ENCODE measurements at regions not wholly inside any gene's neighbourhood (a gene's known extent, or its start where the extent isn't known, plus 50 kb on each side); places are given as distances from the start of the nearest gene placed in this dataset.
"Not testable (repeated sequence)": the region's sequence is repeated elsewhere in the genome, so short reads cannot be mapped to it uniquely, and the experiment has no call there.

DNA sequence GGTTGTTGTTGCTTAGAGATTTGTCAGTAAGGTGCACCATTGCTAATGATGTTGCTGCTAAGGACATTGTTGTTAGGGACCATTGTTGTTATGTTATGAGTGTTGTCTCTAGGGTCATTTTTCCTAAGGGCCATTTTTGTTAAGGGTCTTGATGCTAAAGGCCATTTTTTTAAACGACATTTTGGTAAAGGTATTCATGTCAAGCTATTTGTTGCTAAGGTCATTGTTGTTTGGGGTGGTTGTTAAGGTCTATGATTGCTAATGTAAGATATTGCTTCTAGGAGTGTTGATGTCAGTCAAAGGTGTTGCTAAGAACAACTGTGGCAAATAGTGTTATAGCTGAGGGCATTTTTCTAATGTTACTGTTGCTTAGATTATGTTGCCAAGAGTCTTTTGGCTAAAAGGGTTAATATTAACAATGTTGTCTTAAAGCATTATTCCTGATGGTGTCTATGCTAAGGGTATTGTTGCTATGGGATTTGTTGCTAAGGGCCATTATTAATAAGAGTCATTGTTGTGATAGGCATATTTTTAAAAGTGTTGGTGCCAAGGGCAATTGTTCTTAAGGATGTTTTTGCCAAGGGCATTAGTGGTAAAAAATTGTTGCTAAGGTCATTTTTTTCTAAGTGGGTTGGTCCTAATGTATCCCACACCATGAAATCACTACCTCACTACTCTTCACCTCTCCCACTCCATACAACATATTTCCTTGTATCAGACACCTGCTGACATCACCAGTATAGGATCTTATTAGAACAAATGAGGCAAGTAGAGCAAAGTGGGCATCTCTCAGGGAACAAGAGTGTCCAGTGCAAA, 56.2 kb downstream of the SPATA31A6 start:
- intact Hi-C loops (cut with DNase I): not testable (repeated sequence)

DNA sequence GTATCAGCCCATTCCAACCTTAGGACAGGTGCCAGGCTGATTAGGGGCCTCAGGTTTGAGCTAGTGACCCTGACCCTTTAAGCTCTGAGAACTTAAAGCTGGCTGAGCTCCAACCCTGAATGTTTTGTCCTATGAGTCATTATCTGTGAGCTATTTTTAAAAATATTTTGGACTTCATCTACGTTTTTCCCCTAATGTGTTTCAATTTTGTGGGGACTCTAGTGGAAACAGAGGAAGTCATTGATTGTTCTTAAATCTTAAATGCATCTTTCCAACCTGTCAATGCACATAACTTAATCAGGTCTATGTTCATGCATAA, 56.8 kb downstream of the SPATA31A6 start:
- intact Hi-C loops (cut with DNase I); DNase-seq: not testable (repeated sequence)

More for the DNA sequence above, 56.2 kb downstream of the SPATA31A6 start:
- DNase-seq: not testable (repeated sequence)

DNA sequence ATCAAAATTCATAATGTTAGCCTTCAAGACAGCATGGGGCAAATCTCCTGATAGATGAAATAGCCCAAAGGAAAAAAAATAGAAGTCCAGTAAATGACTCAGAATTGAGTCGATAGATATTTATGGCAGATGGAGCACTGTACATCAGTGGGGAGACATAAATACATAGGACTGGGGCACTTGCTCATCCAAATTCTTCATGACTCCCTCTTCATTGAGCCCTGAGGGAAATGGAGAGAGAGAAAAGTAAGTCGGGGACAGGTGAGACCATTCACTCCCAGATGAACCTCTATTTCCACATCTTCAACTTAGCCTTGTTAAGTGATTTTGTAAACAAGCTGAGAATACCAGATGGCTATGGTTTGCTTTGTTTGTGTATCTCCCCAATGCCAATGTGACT, 59.8 kb downstream of the SPATA31A6 start:
- DNase-seq; intact Hi-C loops (cut with DNase I): not testable (repeated sequence)

DNA sequence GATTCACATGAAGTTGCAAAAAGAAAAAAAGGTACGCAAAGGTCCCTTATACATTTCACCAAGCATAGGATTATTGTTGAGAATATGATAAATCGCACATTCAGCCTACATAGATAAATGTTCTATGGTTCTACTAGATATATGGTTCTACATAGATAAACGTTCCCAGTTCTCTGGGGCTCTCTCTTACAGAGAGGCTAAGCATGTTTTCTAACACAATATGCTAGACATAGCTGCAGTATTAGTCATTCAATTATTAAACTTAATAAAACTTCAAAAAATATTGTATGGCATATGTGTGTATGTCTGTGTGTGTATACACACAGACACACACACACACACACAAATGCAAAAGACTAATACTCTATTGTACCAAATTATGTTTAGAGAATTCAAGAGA, 60.4 kb downstream of the SPATA31A6 start:
- DNase-seq; intact Hi-C loops (cut with DNase I): not testable (repeated sequence)

DNA sequence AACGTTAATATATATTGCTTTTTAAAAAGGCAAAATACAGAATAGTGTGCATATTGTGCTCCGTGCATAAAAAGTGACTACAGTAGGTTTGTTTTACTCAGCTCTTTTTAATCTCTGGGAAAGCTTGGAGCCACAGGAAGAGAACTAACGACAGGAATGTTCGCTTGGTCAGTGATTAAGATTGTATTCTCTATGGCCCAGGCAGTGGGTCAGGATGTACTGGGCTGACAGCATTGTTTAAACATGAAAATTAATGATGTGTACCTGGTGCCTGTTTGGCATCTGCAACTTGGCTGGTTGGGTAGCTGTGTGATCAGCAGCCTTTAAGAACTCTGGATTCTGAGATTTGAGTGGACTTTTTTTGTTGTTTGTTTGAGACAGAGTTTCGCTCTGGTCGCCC, 85.3 kb downstream of the SPATA31A6 start:
- DNase-seq; intact Hi-C loops (cut with DNase I): not testable (repeated sequence)

DNA sequence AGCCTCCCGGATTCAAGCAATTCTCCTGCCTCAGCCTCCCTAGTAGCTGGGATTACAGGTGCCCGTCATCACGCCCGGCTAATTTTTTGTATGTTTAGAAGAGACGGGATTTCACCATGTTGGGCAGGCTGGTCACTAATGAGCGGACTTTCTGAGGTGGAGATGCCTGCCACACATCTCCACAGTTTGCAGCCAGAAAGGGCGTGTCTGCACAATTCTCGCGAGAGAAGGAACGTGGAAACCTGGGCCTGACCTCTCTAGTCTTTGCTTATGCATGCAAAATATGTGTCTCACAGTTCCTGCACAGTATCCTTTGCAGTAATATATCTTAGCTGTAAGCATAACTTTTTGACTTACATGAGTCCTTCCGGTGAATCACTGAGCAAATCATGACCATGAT, 85.7 kb downstream of the SPATA31A6 start:
- DNase-seq; intact Hi-C loops (cut with DNase I): not testable (repeated sequence)

DNA sequence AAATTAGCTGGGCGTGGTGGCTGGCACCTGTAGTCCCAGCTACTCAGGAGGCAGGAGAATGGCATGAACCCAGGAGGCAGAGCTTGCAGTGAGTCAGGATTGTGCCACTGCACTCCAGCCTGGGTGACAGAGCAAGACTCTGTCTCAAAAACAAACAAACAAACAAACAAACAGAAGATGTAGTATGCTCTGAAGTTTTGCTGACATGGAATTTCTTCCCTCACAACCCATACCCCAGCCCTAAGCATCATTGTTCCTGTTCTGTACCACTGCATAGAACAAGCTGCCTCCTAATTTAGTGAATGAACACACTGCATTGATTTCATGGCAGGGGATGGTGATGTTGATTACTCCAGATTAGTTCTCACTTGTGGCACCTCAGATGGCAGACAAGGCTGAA, 89.7 kb downstream of the SPATA31A6 start:
- intact Hi-C loops (cut with DNase I); DNase-seq: not testable (repeated sequence)

DNA sequence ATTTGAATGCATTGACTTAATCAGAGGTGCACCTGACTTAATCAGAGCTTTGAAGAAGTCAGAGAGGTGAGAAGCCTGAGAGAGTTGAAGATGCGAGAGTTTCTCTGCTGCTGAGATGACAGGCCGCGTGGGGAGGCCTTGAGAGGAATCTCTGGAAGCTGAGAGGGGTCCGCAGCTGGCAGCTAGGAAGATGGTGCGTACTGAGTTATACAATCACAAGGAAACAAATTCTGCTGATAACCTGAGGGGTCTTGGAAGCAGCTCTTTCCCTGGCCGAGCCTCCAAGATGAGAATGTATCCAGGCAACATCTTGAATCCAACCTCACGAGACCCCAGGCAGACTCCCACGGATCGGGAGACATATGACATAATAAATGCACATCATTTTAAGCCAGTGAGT, 91.7 kb downstream of the SPATA31A6 start:
- no peak for DNase-seq

DNA sequence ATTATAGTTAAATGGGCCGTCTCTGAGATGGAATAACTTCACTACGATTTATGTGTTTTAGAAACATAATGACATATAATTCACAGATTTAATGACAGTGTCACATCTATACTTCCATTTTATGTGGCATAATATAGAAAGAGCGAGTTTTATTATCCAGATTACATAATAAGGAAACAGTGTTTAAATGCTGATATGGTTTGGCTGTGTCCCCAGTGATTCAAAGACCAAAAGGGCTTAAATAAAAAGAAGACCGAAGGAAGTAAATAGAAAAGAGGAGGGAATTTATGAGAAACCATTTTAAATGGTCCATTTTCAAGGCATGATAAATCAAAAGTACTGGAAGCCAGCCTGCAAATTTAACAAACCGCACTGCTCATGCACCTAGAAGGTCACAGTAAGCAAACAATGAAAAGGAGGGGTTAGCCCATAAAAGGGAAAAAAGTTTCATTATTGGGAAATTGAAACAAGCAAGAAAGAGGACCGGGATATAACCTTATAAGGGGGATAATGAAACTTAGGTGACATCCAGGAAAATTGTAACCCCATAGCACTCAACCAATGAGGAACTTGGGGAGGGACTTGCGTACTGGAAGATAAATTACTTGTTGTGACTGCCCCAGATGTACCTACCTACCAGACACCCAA, 99.2 kb downstream of the SPATA31A6 start:
- DNase-seq; intact Hi-C loops (cut with DNase I): not testable (repeated sequence)

More for the DNA sequence above, 91.7 kb downstream of the SPATA31A6 start:
- intact Hi-C loops (cut with DNase I): no loop called here

DNA sequence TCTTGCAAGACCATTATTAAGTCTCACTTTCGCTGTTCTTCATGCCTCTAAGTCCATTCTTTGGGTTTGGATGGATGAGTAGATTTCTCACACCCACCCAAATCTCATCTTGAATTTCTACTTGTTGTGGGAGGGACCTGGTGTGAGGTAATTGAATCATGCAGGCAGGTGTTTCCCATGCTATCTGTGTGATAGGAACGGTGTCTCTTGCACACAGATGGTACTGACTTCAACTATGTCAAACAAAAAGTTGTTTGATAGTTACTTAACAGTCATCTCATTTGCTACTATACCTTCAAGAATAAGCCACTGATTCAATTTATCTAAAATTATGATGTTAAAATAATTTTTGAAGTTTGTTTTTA, 99.7 kb downstream of the SPATA31A6 start:
- DNase-seq; intact Hi-C loops (cut with DNase I): not testable (repeated sequence)

DNA sequence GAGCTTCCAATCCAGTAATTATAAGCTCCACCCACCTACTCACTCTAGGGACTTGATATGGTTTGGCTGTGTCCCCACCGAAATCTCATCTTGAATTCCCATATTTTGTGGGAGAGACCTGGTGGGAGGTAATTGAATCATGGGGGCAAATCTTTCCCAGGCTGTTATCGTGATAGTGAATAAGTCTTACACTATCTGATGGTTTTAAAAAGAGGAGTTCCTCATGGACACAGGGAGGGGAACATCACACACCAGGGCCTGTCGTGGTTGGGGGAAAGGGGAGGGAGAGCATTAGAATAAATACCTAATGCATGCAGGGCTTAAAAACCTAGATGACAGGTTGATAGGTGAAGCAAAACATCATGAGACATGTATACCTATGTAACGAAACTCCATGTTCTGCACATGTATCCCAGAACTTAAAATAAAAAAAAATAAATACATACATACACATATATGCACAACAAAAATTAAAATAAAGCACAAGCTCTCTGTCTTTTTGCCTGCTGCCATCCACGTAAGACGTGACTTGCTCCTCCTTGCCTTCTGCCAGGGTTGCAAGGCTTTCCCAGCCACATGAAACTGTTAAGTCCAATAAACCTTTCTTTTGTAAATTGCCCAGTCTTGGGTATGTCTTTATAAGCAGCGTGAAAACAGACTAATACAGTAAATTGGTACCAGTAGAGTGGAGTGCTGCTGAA, 102.8 kb downstream of the SPATA31A6 start:
- DNase-seq; intact Hi-C loops (cut with DNase I): not testable (repeated sequence)

DNA sequence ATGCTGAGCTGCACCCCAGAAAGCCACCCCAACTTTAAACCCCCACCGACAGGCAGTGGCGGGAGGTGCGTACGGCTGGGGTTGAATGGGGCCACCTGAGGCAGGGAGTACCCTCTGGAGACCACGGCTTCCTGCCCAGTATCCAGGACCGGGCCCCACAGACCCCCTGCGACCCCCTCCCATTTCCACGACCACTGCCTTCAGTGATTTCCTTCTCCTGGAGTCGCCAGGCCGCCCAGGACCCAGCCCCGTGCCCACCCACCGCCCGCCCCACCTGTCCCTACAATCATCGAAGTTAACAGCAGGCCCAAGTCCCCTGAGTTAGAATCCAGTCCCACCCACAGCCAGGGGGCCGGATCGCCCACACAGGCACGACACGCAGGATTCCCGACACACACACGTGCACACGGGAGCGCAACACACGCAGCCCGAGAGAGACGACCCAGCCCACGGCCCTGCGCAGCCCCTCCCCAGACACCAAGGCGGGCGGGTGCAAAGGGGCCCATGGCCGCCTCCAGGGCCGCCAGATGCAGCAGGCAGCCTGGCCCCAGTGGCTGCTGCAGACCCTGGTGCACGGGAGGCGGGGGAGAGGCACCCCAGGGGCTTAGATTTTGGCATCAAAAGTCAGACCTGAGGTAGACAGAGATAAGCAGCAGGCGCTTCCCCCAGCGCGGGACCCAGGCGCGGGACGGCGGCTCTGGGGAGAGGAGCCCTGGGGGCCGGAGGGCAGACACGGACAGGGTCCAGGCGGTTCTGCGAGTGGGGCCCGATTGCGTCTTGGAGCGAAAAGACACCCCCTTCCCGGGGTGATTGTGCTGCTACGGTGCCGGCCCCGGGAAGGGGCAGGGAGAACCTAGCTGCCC, 104.8 kb downstream of the SPATA31A6 start:
- peak in 1 of 10 donors; percentile 78 for DNase-seq
- intact Hi-C loops (cut with DNase I): not testable (repeated sequence)

DNA sequence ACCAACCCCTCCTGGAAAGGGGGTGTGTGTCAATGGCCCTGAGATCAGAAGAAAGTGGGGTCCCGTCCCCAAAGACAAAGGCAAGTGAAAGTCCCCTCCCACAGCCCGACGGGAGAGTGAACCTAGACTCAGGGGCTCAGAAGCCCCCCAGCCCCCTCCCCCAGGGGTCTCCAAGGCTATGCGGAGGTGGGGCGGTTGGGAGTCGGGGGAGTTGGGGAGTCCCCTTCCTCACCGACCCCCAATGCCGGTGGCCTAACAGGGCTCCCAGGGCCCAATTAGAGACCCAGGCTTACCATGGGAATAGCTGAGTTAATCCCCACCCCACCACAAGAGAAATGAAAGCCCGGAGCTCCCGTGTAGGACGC, 105.4 kb downstream of the SPATA31A6 start:
- DNase-seq; intact Hi-C loops (cut with DNase I): not testable (repeated sequence)

DNA sequence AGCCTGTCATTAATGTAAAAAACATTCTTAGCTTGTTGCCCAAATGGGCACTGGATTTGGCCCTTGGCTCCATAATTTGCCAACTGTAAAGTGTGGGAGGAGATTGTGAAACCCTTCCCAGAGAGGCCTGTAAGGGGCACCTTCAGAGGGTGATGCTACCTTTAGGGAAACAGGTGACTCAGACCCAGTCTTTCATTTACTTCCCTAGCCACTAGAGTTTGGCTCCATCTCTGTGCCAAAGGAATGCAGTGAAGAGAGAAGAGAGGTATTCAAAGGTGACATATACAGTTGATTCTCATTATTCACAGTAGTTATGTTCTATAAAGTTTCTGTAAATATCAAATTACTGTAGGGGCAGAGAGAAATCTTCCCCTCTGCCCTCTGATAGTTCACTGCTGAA, 116.7 kb downstream of the SPATA31A6 start:
- DNase-seq; intact Hi-C loops (cut with DNase I): not testable (repeated sequence)

DNA sequence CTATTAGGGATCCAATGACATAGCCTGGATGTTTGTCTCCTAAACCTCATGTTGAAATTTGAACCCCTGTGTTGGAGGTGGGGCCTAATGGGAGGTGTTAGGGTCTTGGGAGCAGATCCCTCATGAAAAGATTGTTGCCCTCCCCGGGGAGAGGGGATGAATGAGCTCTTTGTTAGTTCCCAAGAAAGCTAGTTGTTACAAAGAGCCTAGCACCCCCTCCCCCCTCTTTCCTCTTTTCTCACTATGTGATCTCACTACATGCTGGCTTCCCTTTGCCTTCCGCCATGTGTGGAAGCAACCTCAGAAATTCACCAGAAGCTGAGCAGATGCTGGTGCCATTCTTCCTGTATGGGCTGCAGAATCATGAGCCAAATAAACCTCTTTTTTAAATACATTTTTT, 123.2 kb downstream of the SPATA31A6 start:
- DNase-seq; intact Hi-C loops (cut with DNase I): not testable (repeated sequence)

DNA sequence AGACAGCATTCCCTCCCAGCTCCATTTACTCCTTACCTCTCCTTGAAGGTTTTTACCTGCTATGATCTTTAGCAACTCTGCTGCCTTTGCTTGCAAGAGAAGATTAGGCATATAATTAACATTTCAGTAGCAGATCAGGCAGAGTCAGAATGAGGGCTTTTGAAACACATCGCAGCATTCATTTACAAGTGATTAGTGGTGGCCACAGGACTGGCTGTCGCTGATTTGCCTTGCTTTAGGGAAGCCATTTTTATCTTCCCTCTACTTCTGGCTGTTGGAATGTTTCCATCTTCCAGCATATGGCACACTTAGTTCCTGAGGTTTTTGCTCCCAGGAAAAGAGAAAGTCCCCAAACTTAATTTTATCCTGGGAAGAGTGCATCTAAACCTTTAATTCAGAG, 124.0 kb downstream of the SPATA31A6 start:
- DNase-seq; intact Hi-C loops (cut with DNase I): not testable (repeated sequence)

DNA sequence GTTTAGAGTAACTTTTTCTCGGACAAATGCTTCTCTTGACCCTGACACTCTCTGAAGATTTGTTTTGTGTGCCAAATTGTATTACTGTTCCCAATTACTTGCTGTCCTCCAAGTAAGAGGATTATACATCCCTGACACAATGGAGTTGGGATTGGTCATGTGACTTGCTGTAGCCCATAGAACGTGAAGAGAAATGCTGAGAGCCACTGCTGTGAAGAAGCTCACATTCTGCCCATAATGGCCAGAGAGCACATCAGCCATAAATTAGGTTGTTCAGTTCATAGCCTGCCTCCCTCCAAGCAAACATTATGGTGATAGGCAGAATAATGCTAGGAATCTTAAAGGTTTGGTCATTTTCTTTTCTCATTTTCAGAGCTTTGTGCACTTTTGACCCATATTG, 127.5 kb downstream of the SPATA31A6 start:
- intact Hi-C loops (cut with DNase I); DNase-seq: not testable (repeated sequence)

DNA sequence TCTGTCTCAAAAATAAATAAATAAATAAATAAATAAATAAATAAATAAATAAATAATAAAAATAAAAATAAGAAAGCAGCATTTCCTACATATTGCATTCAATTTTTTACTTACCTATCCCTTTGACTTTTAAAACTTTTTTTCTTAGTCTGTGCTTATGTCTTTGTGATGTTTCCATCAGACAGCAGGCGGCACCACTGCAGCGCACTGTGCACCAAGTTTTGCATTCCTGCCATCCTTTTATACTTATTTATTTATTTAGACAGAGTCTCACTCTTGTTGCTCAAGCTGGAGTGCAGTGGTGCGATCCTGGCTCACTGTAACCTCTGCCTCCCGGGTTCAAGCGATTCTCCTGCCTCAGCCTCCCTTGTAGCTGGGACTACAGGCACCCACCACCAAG, 132.6 kb downstream of the SPATA31A6 start:
- intact Hi-C loops (cut with DNase I): not testable (repeated sequence)

DNA sequence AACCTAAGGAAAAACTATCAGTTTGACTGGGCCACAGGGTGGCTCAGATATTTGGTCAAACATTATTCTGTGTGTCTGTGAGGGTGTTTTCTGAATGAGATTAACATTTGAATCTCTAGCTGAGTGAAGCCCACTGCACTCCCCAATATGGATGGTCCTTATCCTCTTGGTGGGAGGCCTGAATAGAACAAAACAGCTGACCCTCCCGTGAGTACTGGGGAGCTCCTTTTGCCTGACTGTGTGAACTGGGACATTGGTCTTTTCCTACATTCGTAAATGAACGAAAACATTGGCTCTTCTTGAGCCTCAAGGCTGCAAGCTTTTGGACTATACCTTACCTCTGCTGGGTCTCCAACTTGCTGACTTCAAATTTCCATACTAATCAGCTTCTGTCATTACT, 134.2 kb downstream of the SPATA31A6 start:
- DNase-seq; intact Hi-C loops (cut with DNase I): not testable (repeated sequence)

More for the DNA sequence above, 132.6 kb downstream of the SPATA31A6 start:
- not testable (repeated sequence) for DNase-seq

DNA sequence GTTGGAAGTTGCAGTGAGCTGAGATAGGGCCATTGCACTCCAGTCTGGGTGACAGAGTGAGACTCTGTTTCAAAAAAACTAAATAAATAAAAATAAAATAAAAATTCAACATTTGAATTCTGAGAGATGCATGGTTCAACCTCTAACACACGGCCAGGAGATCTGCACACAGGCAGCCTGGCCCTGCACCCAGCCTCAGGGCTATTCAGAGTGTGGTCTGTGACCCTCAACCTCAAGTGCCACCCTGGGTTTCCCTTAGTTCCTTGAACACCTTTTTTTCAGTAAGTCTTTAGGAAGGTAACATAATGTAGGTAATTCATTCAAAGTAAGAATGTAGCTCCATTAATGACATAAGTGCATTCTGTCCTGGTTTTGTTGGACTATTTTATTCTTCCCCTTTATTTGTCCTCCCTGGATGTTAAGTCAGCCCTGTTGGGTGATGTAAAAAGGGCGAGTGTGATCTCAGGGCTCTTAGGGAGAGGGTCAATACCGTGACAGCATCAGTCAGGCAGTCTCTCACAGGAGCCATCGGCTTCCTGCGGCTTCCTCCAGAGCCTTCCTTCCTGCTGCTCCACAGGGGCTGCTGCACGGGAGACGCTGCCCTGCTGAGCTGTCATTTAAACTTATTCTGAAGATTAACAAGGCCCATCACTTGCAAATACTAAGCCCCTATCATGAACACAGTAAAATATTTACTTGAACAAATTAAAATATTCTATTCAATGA, 139.8 kb downstream of the SPATA31A6 start:
- intact Hi-C loops (cut with DNase I); DNase-seq: not testable (repeated sequence)
